ENCODE measurements at regions not wholly inside any gene's neighbourhood (a gene's known extent, or its start where the extent isn't known, plus 50 kb on each side); places are given as distances from the start of the nearest gene placed in this dataset.

DNA sequence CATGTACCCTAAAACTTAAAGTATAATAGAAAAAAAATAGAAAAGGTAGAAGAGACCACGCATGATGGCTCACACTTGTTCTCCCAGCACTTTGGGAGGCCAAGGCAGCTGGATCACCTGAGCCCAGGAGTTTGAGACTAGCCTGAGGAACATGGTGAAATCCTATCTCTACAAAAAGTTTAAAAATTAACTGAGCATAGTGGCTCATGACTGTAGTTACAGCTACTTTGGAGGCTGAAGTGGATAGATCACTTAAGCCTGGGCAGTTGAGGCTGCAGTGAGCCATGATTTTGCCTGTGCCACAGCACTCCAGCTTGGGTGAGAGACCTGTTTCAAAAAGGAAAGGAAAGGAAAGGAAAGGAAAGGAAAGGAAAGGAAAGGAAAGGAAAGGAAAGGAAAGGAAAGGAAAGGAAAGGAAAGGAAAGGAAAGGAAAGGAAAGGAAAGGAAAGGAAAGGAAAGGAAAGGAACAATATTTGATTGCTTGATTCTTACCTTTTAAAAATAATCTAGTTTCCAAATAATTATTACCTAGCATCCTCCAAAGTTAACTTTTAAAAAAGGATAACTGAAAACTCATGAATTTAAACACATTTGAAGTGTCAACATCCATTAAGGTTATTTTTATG is 99.9 kb upstream of the PAX6 start:
- TF ChIP-seq, protein P1, sequence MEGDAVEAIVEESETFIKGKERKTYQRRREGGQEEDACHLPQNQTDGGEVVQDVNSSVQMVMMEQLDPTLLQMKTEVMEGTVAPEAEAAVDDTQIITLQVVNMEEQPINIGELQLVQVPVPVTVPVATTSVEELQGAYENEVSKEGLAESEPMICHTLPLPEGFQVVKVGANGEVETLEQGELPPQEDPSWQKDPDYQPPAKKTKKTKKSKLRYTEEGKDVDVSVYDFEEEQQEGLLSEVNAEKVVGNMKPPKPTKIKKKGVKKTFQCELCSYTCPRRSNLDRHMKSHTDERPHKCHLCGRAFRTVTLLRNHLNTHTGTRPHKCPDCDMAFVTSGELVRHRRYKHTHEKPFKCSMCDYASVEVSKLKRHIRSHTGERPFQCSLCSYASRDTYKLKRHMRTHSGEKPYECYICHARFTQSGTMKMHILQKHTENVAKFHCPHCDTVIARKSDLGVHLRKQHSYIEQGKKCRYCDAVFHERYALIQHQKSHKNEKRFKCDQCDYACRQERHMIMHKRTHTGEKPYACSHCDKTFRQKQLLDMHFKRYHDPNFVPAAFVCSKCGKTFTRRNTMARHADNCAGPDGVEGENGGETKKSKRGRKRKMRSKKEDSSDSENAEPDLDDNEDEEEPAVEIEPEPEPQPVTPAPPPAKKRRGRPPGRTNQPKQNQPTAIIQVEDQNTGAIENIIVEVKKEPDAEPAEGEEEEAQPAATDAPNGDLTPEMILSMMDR (IDR thresholded peaks at IDR 0.05; ENCODE audit: low read depth, low read length): no peak
- TF ChIP-seq EZH2phosphoT487 (IDR thresholded peaks at IDR 0.05; ENCODE audit: low read depth): no peak
